A549 (cell line): ENCODE measurements at regions not wholly inside any gene's neighbourhood (a gene's known extent, or its start where the extent isn't known, plus 50 kb on each side); places are given as distances from the start of the nearest gene placed in this dataset.

Experiments
- ATAC-seq, 2 experiments: fragments of 200-7000 bp in 1 of 2; fragments of >200 bp in 1 of 2; cut with Nextera tagmentation in 1 of 2; cut with Tn5 transposase in 1 of 2; 3 replicates each; pipeline versions ENCODE4 v1.8.0 to v1.9.1; 2018 to 2020; ENCODE audit warnings: mild to moderate bottlenecking in 1 of 2, moderate library complexity in 1 of 2
- CTCF ChIA-PET: fragments of 300-600 bp; sonication (Branson Sonifier 250); formaldehyde crosslinking; extraction: SDS; loops from one replicate; lab custom pipeline; 2021; ENCODE audit warnings: antibody characterized with exemption, inconsistent platforms; lab: Yijun Ruan, JAX
- POLR2A ChIA-PET: fragments of 350-600 bp; formaldehyde crosslinking; extraction: SDS; loops from one replicate; lab custom pipeline; 2021; ENCODE audit warnings: antibody characterized with exemption, inconsistent platforms; lab: Yijun Ruan, JAX
- DNase-seq, 2 experiments: peaks; one replicate each; pipeline versions ENCODE4 v3.0.0 to v3.0.0-alpha.2; 2011 to 2016; ENCODE audit warnings: low read depth in 1 of 2, low spot score in 1 of 2
- FAIRE-seq: peaks from 2 replicates; lab custom pipeline; 2011; peaks lifted over from hg19 to GRCh38; lab: Jason Lieb, UNC
- H3K27ac ChIP-seq, 2 experiments: fragments of >200 bp; sonication (Bioruptor Twin); formaldehyde crosslinking; 3 replicates each; pipeline ENCODE4 v1.5.1; 2016 to 2017
- H3K4me1 ChIP-seq: fragments of >200 bp; sonication (Bioruptor Twin); formaldehyde crosslinking; 3 replicates; pipeline ENCODE4 v1.6.1; 2016
- H3K4me2 ChIP-seq: fragments of >200 bp; sonication (Bioruptor Twin); formaldehyde crosslinking; 3 replicates; pipeline ENCODE4 v1.6.1; 2016
- H3K4me3 ChIP-seq: fragments of >200 bp; sonication (Bioruptor Twin); formaldehyde crosslinking; 3 replicates; pipeline ENCODE4 v1.5.1; 2016
- H3K9me3 ChIP-seq: fragments of >200 bp; sonication (Bioruptor Twin); formaldehyde crosslinking; 3 replicates; pipeline ENCODE4 v1.6.1; 2016
- CEBPB ChIP-seq, 2 experiments: fragments of >200 bp in 1 of 2; sonication (Bioruptor Twin) in 1 of 2; formaldehyde crosslinking in 1 of 2; IDR thresholded peaks; 2 replicates each; pipeline ENCODE4 v1.6.1; 2012 to 2016
- CHD4 ChIP-seq: fragments of 200-600 bp; sonication (generic); IDR thresholded peaks from 2 replicates; pipeline ENCODE4 v1.6.1; 2016; ENCODE audit warnings: antibody characterized with exemption, mild to moderate bottlenecking, borderline replicate concordance
- EHF ChIP-seq: fragments of 250-450 bp; sonication (Bioruptor Pico); IDR thresholded peaks from 2 replicates; pipeline ENCODE4 v1.5.0; 2020; ENCODE audit warnings: mild to moderate bottlenecking
- EHMT2 ChIP-seq: fragments of 200-600 bp; sonication (generic); IDR thresholded peaks from 2 replicates; pipeline ENCODE4 v1.6.1; 2016; ENCODE audit warnings: antibody characterized with exemption, low read depth, mild to moderate bottlenecking, moderate library complexity
- ESRRA ChIP-seq: fragments of 150-350 bp; IDR thresholded peaks from 2 replicates; pipeline ENCODE4 v1.6.1; 2014; ENCODE audit warnings: mild to moderate bottlenecking, low read length, borderline replicate concordance
- FOXS1 ChIP-seq: fragments of 250-450 bp; sonication (Bioruptor Pico); IDR thresholded peaks from 2 replicates; pipeline ENCODE4 v1.5.0; 2020; ENCODE audit warnings: mild to moderate bottlenecking, moderate library complexity
- GATA3 ChIP-seq: IDR thresholded peaks from 2 replicates; pipeline ENCODE4 v1.6.1; 2012; ENCODE audit warnings: borderline replicate concordance
- HOXB13 ChIP-seq: fragments of 250-450 bp; sonication (Bioruptor Pico); IDR thresholded peaks from 2 replicates; pipeline ENCODE4 v1.5.0; 2020; ENCODE audit warnings: low read depth, mild to moderate bottlenecking, moderate library complexity
- HOXB5 ChIP-seq: fragments of 250-450 bp; sonication (Bioruptor Pico); IDR thresholded peaks from 2 replicates; pipeline ENCODE4 v1.5.0; 2020; ENCODE audit warnings: mild to moderate bottlenecking, moderate library complexity
- JUN ChIP-seq, 2 experiments: fragments of >200 bp; sonication (Bioruptor Twin); formaldehyde crosslinking; IDR thresholded peaks; 2 replicates in 1 of 2; 3 replicates in 1 of 2; pipeline ENCODE4 v1.6.1; 2016 to 2017
- KDM5A ChIP-seq: fragments of 200-600 bp; sonication (generic); IDR thresholded peaks from 2 replicates; pipeline ENCODE4 v1.6.1; 2016; ENCODE audit warnings: antibody characterized with exemption, mild to moderate bottlenecking
- MAX ChIP-seq: IDR thresholded peaks from 2 replicates; pipeline ENCODE4 v1.6.1; 2012
- MYC ChIP-seq: IDR thresholded peaks from 2 replicates; pipeline ENCODE4 v1.6.1; 2012; ENCODE audit warnings: mild to moderate bottlenecking, inconsistent platforms, low read length, improper control_type of control experiment, borderline replicate concordance
- NFE2L2 ChIP-seq: fragments of 150-350 bp; conservative IDR thresholded peaks from 2 replicates; pipeline ENCODE4 v1.6.1; 2014; ENCODE audit warnings: low read length
- NR3C1 ChIP-seq: fragments of >200 bp; sonication (Bioruptor Twin); formaldehyde crosslinking; IDR thresholded peaks from 3 replicates; pipeline ENCODE4 v1.6.1; 2017
- PHF8 ChIP-seq: fragments of 200-600 bp; sonication (generic); IDR thresholded peaks from 2 replicates; pipeline ENCODE4 v1.6.1; 2016; ENCODE audit warnings: low read depth, mild to moderate bottlenecking, antibody characterized with exemption, moderate library complexity, borderline replicate concordance
- POLR2AphosphoS2 ChIP-seq: conservative IDR thresholded peaks from 2 replicates; pipeline ENCODE4 v1.6.1; 2012; ENCODE audit warnings: low read length, improper control_type of control experiment, inconsistent platforms
- RARB ChIP-seq: fragments of 250-450 bp; sonication (Bioruptor Pico); IDR thresholded peaks from 2 replicates; pipeline ENCODE4 v1.8.0; 2021; ENCODE audit warnings: mild to moderate bottlenecking, moderate library complexity
- RCOR1 ChIP-seq: fragments of 150-350 bp; IDR thresholded peaks from 2 replicates; pipeline ENCODE4 v1.6.1; 2014; ENCODE audit warnings: antibody characterized with exemption, low read length, low read depth
- REST ChIP-seq: fragments of 200-600 bp; sonication (generic); IDR thresholded peaks from 2 replicates; pipeline ENCODE4 v1.6.1; 2016; ENCODE audit warnings: antibody characterized with exemption, mild to moderate bottlenecking, moderate library complexity
- RNF2 ChIP-seq: fragments of 200-600 bp; sonication (generic); IDR thresholded peaks from 2 replicates; pipeline ENCODE4 v1.6.1; 2016; ENCODE audit warnings: low read depth, mild to moderate bottlenecking, antibody characterized with exemption, moderate library complexity, borderline replicate concordance
- SMC3 ChIP-seq: fragments of >200 bp; sonication (Bioruptor Twin); formaldehyde crosslinking; IDR thresholded peaks from 3 replicates; pipeline ENCODE4 v1.6.1; 2018; ENCODE audit warnings: inconsistent platforms
- USF2 ChIP-seq: fragments of 450-650 bp; IDR thresholded peaks from 2 replicates; pipeline ENCODE4 v1.6.1; 2014; ENCODE audit warnings: antibody characterized with exemption
- ZFP36 ChIP-seq: fragments of 450-650 bp; IDR thresholded peaks from 2 replicates; pipeline ENCODE4 v1.6.1; 2014; ENCODE audit warnings: borderline replicate concordance; ENCODE audit not compliant: partially characterized antibody
- WGBS: methylation state at CpG from one replicate; pipeline ENCODE4 v1.1.6; 2017; ENCODE audit errors: missing lambda C conversion rate; 5-methylcytosine and 5-hydroxymethylcytosine counted together
- TF ChIP-seq, protein P1 (sequence below): fragments of 150-350 bp; IDR thresholded peaks from 2 replicates; pipeline ENCODE4 v1.6.1; 2014; ENCODE audit warnings: low read depth, mild to moderate bottlenecking, low read length

- peak overlapping the region; percentile 36; the same call in 2 of the 3 replicates for H3K4me2 ChIP-seq
- no peak overlapping the region for H3K4me3 ChIP-seq
- no peak for TF ChIP-seq NFE2L2
- no peak for TF ChIP-seq JUN (IDR thresholded peaks at IDR 0.05)
- TF ChIP-seq FOXS1 (CRISPR knock-in tag): no peak
- no peak for TF ChIP-seq CEBPB (IDR thresholded peaks at IDR 0.05)
- peak in 1 of 2 experiments; percentile 4 for DNase-seq
- H3K4me1 ChIP-seq: no peaks in the 10 kb centered on the region
- no peaks in the 10 kb centered on the region for H3K9me3 ChIP-seq
- ATAC-seq: peak in 1 of 2 experiments; percentile 60; a peak in 2 of 6 replicates
- ChIA-PET POLR2A (no interaction called here), CTCF (interaction anchor here (0.5 kb wide), 1 partner anchor 1040 kb away, joined by 3 read pairs; no protein-coding TSS in a partner anchor)
- 26% methylated on average over 10 of the region's 11 CpGs for WGBS
- no peak overlapping the region for H3K27ac ChIP-seq
- FAIRE-seq: no peak
Observed at GRCh38 chr6:101117393-101118135, 236.4 kb upstream of the ASCC3 start.

DNA sequence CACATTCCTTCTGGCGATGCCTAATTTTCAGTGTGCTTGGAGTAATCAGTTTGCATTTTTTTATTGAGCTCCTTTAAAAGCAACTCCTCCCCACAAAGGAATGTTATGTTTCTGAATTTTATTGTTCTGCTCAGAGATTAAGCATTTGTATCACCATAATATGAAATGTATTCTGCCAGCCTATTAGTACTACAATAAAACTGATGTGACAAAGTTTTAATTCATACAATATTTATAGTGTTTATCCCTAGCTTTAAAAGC is 236.9 kb upstream of the ASCC3 start:
- no peak overlapping the region for H3K4me3 ChIP-seq
- TF ChIP-seq, protein P1, sequence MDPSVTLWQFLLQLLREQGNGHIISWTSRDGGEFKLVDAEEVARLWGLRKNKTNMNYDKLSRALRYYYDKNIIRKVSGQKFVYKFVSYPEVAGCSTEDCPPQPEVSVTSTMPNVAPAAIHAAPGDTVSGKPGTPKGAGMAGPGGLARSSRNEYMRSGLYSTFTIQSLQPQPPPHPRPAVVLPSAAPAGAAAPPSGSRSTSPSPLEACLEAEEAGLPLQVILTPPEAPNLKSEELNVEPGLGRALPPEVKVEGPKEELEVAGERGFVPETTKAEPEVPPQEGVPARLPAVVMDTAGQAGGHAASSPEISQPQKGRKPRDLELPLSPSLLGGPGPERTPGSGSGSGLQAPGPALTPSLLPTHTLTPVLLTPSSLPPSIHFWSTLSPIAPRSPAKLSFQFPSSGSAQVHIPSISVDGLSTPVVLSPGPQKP: no peak
- TF ChIP-seq PHF8: no peak
- TF ChIP-seq NR3C1: no peak
- TF ChIP-seq EHF: no peak
- peak overlapping the region; percentile 36; the same call in 2 of the 3 replicates for H3K4me2 ChIP-seq
- CTCF ChIA-PET: interaction anchor here (0.5 kb wide), 1 partner anchor 1039 kb away, joined by 3 read pairs; no protein-coding TSS in a partner anchor
- H3K27ac ChIP-seq: no peak overlapping the region
- no peak for DNase-seq
- H3K4me1 ChIP-seq: no peaks in the 10 kb centered on the region
- H3K9me3 ChIP-seq: no peaks in the 10 kb centered on the region
- 46% methylated on average over 1 of the region's 1 CpG for WGBS
- ATAC-seq: no peak
- POLR2A ChIA-PET: no interaction called here
- no peak for FAIRE-seq

DNA sequence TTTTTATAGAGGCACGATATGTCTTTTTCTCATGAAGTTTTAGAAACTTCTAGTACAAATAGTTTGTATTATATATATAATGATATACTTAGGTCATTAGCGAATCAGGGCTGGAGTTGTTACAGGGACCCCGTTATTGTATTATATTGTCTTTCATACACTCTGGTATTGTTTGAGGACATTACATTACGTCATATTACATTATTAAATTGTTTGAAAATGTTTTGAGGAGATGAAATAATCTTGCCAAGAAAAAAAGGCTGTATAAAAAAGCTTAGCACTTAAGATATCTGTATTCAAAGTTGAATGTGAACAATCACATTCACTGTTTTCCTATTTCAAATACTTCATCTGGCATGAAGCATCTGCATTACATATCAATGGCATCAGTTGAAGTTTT is 239.6 kb upstream of the ASCC3 start:
- no peak for FAIRE-seq
- H3K9me3 ChIP-seq: no peaks in the 10 kb centered on the region
- H3K4me2 ChIP-seq: no peak overlapping the region
- DNase-seq: no peak
- no peak overlapping the region for H3K4me3 ChIP-seq
- WGBS: 61% methylated on average over 4 of the region's 4 CpGs
- no peak for ATAC-seq
- no peaks in the 10 kb centered on the region for H3K4me1 ChIP-seq
- POLR2A ChIA-PET: no interaction called here
- TF ChIP-seq ESRRA: no peak
- no peak for TF ChIP-seq RCOR1
- CTCF ChIA-PET: no interaction called here
- H3K27ac ChIP-seq: no peak overlapping the region

GRCh38 chr6:101125380-101125971 is 244.3 kb upstream of the ASCC3 start:
- Histone ChIP-seq H3K9me3 (no peaks in the 10 kb centered on the region), H3K27ac (no peak overlapping the region), H3K4me3 (no peak overlapping the region), H3K4me1 (no peaks in the 10 kb centered on the region), H3K4me2 (0 out of 3 replicates have a peak overlapping the region, but pooled peaks have one; percentile 14)
- ATAC-seq: no peak
- no peak for DNase-seq
- POLR2A ChIA-PET: no interaction called here
- 41% methylated on average over 3 of the region's 3 CpGs for WGBS
- CTCF ChIA-PET: no interaction called here
- FAIRE-seq: no peak
- TF ChIP-seq RARB (CRISPR knock-in tag) (no peak), MAX (no peak), EHMT2 (no peak), RNF2 (no peak), HOXB5 (CRISPR knock-in tag) (no peak), NR3C1 (no peak), REST (no peak), SMC3 (no peak), ZFP36 (no peak), JUN (IDR thresholded peaks at IDR 0.05) (no peak), CHD4 (no peak), MYC (no peak), POLR2AphosphoS2 (no peak), HOXB13 (CRISPR knock-in tag) (no peak), USF2 (no peak), KDM5A (no peak), CEBPB (IDR thresholded peaks at IDR 0.05) (no peak), GATA3 (no peak)
